PC-9 (cell line): ENCODE measurements at regions not wholly inside any gene's neighbourhood (a gene's known extent, or its start where the extent isn't known, plus 50 kb on each side); places are given as distances from the start of the nearest gene placed in this dataset.

Experiments used
- BruUV-seq: library from RNA; stranded (reverse); fragments of 400-500 nt; replicated peaks from 2 replicates; lab custom pipeline; 2021; lab: Mats Ljungman, UMichigan
- CTCF ChIA-PET: fragments of 300-600 bp; sonication (Branson Sonifier 250); formaldehyde crosslinking; loops from one replicate; lab custom pipeline; 2022; ENCODE audit warnings: antibody characterized with exemption; lab: Charles Lee
- POLR2A ChIA-PET: fragments of 300-600 bp; sonication (Branson Sonifier 250); formaldehyde crosslinking; loops from one replicate; lab custom pipeline; 2022; ENCODE audit warnings: antibody characterized with exemption; ENCODE audit not compliant: unreplicated experiment; lab: Charles Lee
- DNase-seq, 2 experiments: peaks; one replicate each; pipeline versions ENCODE4 v3.0.0 to v3.0.0-alpha.2; 2015 to 2022; ENCODE audit warnings: mixed read lengths in 1 of 2
- H2AFZ ChIP-seq: fragments of 200-600 bp; sonication (generic); 2 replicates; pipeline ENCODE4 v1.8.1; 2017; ENCODE audit warnings: antibody characterized with exemption
- H3F3A ChIP-seq: fragments of 200-600 bp; sonication (generic); 2 replicates; pipeline ENCODE4 v1.8.1; 2017; ENCODE audit warnings: antibody characterized with exemption, mild to moderate bottlenecking, low read depth; ENCODE audit not compliant: insufficient read depth
- H3K27ac ChIP-seq: fragments of 200-600 bp; sonication (generic); 2 replicates; pipeline ENCODE4 v1.6.1; 2016; ENCODE audit warnings: mixed run types
- H3K27me3 ChIP-seq: fragments of 200-600 bp; sonication (generic); 2 replicates; pipeline ENCODE4 v1.6.1; 2016; ENCODE audit warnings: low read depth, mixed run types; ENCODE audit not compliant: insufficient read depth
- H3K36me3 ChIP-seq: fragments of 200-600 bp; sonication (generic); 2 replicates; pipeline ENCODE4 v1.6.1; 2016; ENCODE audit warnings: low read depth, mixed run types
- H3K4me1 ChIP-seq: fragments of 200-600 bp; sonication (generic); replicated peaks from 2 replicates; pipeline ENCODE4 v1.6.1; 2016; ENCODE audit warnings: mixed run types; ENCODE audit not compliant: insufficient read depth
- H3K4me2 ChIP-seq: fragments of 200-600 bp; sonication (generic); 2 replicates; pipeline ENCODE4 v1.6.1; 2017; ENCODE audit warnings: mixed run types
- H3K4me3 ChIP-seq: fragments of 200-600 bp; sonication (generic); 2 replicates; pipeline ENCODE4 v1.6.1; 2016; ENCODE audit warnings: mixed run types
- H3K79me2 ChIP-seq: fragments of 200-600 bp; sonication (generic); 2 replicates; pipeline ENCODE4 v1.6.1; 2017; ENCODE audit warnings: low read depth, mixed run types
- H3K9me2 ChIP-seq: fragments of 200-600 bp; sonication (generic); 2 replicates; pipeline ENCODE4 v1.8.1; 2017; ENCODE audit warnings: mild to moderate bottlenecking; ENCODE audit not compliant: insufficient read depth
- H3K9me3 ChIP-seq: fragments of 200-600 bp; sonication (generic); 2 replicates; pipeline ENCODE4 v1.8.1; 2016; ENCODE audit warnings: low read depth; ENCODE audit not compliant: insufficient read depth
- H4K20me1 ChIP-seq: fragments of 200-600 bp; sonication (generic); 2 replicates; pipeline ENCODE4 v1.8.1; 2017; ENCODE audit not compliant: insufficient read depth
- EZH2 ChIP-seq: fragments of 200-600 bp; sonication (generic); IDR thresholded peaks from 2 replicates; pipeline ENCODE4 v1.8.0; 2017; ENCODE audit warnings: antibody characterized with exemption, low read depth
- intact Hi-C: fragments of 100-400 bp; cut with micrococcal nuclease; formaldehyde crosslinking; loops from one replicate; pipeline ENCODE4 v1.10.0; 2022; ENCODE audit not compliant: unreplicated experiment
- TF ChIP-seq, protein P1 (sequence below): fragments of 200-600 bp; sonication (generic); conservative IDR thresholded peaks from 2 replicates; pipeline ENCODE4 v1.6.1; 2017; ENCODE audit warnings: mixed run types, antibody characterized with exemption, mild to moderate bottlenecking, moderate library complexity

DNA sequence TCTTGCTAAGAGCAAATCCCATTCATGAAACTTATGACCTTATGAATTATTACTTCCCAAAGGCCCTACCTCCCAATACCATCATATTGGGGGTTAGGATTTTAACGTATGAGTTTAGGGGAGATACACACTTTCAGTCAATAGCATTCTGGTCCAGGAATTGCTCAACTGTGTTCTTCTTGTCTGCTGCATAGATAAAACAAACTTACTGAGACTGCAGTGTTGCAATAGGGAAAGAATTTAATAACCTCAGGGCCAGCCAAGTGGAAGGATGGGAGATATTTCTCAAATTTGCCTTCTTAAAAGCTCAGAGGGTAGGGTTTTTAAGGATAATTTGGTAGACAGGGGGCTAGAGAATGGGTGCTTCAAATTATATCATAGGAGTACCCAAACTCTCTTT is 625.8 kb downstream of the OTOL1 start:
- no peak overlapping the region for H3K4me2 ChIP-seq
- H3K4me1 ChIP-seq: no peaks in the 10 kb centered on the region
- DNase-seq: no peak
- intact Hi-C loops: no loop called here
- H3K9me3 ChIP-seq: no peaks in the 10 kb centered on the region
- no peak overlapping the region for H2AFZ ChIP-seq
- no peaks in the 10 kb centered on the region for H3F3A ChIP-seq
- H3K27ac ChIP-seq: no peak overlapping the region
- no TSS peak for BruUV-seq
- H3K27me3 ChIP-seq: no peaks in the 10 kb centered on the region
- no peak overlapping the region for H3K4me3 ChIP-seq
- ChIA-PET CTCF (no interaction called here), POLR2A (no interaction called here)
- no peaks in the 10 kb centered on the region for H3K36me3 ChIP-seq
- no peaks in the 10 kb centered on the region for H3K9me2 ChIP-seq
- H4K20me1 ChIP-seq: no peaks in the 10 kb centered on the region
- TF ChIP-seq, protein P1, sequence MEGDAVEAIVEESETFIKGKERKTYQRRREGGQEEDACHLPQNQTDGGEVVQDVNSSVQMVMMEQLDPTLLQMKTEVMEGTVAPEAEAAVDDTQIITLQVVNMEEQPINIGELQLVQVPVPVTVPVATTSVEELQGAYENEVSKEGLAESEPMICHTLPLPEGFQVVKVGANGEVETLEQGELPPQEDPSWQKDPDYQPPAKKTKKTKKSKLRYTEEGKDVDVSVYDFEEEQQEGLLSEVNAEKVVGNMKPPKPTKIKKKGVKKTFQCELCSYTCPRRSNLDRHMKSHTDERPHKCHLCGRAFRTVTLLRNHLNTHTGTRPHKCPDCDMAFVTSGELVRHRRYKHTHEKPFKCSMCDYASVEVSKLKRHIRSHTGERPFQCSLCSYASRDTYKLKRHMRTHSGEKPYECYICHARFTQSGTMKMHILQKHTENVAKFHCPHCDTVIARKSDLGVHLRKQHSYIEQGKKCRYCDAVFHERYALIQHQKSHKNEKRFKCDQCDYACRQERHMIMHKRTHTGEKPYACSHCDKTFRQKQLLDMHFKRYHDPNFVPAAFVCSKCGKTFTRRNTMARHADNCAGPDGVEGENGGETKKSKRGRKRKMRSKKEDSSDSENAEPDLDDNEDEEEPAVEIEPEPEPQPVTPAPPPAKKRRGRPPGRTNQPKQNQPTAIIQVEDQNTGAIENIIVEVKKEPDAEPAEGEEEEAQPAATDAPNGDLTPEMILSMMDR: no peak
- TF ChIP-seq EZH2: no peak
- H3K79me2 ChIP-seq: no peaks in the 10 kb centered on the region

DNA sequence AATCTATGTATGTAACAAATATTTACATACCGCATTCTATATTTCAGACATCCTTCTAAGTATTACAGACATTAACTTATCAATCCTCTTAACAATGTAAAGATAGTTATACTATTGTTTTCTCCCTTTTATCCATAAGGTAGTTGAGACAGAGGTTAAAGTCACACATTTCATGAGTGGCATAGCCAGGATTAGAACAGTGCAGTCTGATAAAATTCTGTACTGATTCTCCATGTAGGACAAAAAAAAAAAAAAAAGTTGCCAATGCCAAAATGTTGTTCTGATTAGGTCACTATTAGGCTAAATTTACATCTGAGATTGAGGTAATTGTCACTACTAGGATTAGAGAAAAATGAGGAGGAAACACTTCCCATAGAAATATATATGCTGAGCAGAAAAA is 629.2 kb downstream of the OTOL1 start:
- ChIA-PET POLR2A (no interaction called here), CTCF (no interaction called here)
- Histone ChIP-seq H3K79me2 (no peaks in the 10 kb centered on the region), H2AFZ (no peak overlapping the region), H3K27ac (no peak overlapping the region), H3K4me1 (no peaks in the 10 kb centered on the region), H3K9me3 (no peaks in the 10 kb centered on the region), H4K20me1 (no peaks in the 10 kb centered on the region), H3K36me3 (no peaks in the 10 kb centered on the region), H3K4me2 (no peak overlapping the region), H3K9me2 (no peaks in the 10 kb centered on the region), H3K27me3 (no peaks in the 10 kb centered on the region), H3F3A (no peaks in the 10 kb centered on the region), H3K4me3 (no peak overlapping the region)
- TF ChIP-seq, protein P1: no peak
- no peak for TF ChIP-seq EZH2
- DNase-seq: no peak
- BruUV-seq: no TSS peak
- intact Hi-C loops: no loop called here

DNA sequence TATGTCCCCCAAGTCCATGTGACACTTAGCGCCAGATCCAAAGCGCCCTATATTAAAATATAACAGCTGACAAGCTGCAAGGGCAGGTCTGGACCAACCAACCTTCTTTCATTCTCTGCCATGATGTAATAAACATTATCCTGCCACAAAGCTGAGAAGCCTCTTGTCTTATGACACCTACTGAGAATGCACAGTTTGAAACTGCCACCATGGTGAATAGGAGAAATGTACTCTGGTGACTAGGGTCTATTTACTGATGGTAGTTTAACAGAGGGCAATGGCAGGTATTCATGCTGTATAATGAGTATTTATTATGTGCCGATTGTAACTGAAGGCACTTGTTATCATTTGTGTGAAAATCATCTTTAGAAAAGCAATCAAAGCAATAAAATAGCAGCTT is 634.0 kb downstream of the OTOL1 start:
- intact Hi-C loops: no loop called here
- POLR2A ChIA-PET: no interaction called here
- no TSS peak for BruUV-seq

More for the DNA sequence above, 634.0 kb downstream of the OTOL1 start:
- TF ChIP-seq, protein P1: no peak
- no peak for TF ChIP-seq EZH2
- Histone ChIP-seq H3F3A (no peaks in the 10 kb centered on the region), H3K27ac (no peak overlapping the region), H4K20me1 (no peaks in the 10 kb centered on the region), H3K27me3 (no peaks in the 10 kb centered on the region), H3K4me2 (no peak overlapping the region), H3K4me3 (no peak overlapping the region), H3K79me2 (no peaks in the 10 kb centered on the region), H3K36me3 (no peaks in the 10 kb centered on the region), H3K9me2 (no peaks in the 10 kb centered on the region), H2AFZ (no peak overlapping the region), H3K9me3 (no peaks in the 10 kb centered on the region), H3K4me1 (no peaks in the 10 kb centered on the region)
- CTCF ChIA-PET: no interaction called here
- no peak for DNase-seq
